ENCODE measurements at regions not wholly inside any gene's neighbourhood (a gene's known extent, or its start where the extent isn't known, plus 50 kb on each side); places are given as distances from the start of the nearest gene placed in this dataset.
A peak's percentile ranks its signal among the peaks of the same experiment; 100 is the strongest.
"Not testable (repeated sequence)": the region's sequence is repeated elsewhere in the genome, so short reads cannot be mapped to it uniquely, and the experiment has no call there.

GRCh38 chr2:52343010-52343409 is 1311.1 kb upstream of the NRXN1 start:
- no peak for DNase-seq

- no peak for DNase-seq
Measured at GRCh38 chr2:52342458-52342857, 1310.5 kb upstream of the NRXN1 start.

- DNase-seq = no peak
Measured at GRCh38 chr2:52341732-52342131, 1309.8 kb upstream of the NRXN1 start.

GRCh38 chr2:52340171-52340570 is 1308.2 kb upstream of the NRXN1 start:
- DNase-seq = no peak

- not testable (repeated sequence) for DNase-seq
Measured at GRCh38 chr2:52337786-52338185, 1305.9 kb upstream of the NRXN1 start.

GRCh38 chr2:52336951-52337350 is 1305.0 kb upstream of the NRXN1 start:
- DNase-seq = no peak

GRCh38 chr2:52335727-52336126 is 1303.8 kb upstream of the NRXN1 start:
- no peak for DNase-seq

GRCh38 chr2:52334185-52334584 is 1302.3 kb upstream of the NRXN1 start:
- no peak for DNase-seq

GRCh38 chr2:52327641-52328040 is 1295.7 kb upstream of the NRXN1 start:
- no peak for DNase-seq

GRCh38 chr2:52314231-52314630 is 1282.3 kb upstream of the NRXN1 start:
- no peak for DNase-seq

GRCh38 chr2:52312486-52312885 is 1280.6 kb upstream of the NRXN1 start:
- DNase-seq = no peak

GRCh38 chr2:52311862-52312261 is 1279.9 kb upstream of the NRXN1 start:
- DNase-seq = no peak

- no peak for DNase-seq
Measured at GRCh38 chr2:52308156-52308555, 1276.2 kb upstream of the NRXN1 start.

GRCh38 chr2:52294628-52295027 is 1262.7 kb upstream of the NRXN1 start:
- DNase-seq = no peak

GRCh38 chr2:52292801-52293200 is 1260.9 kb upstream of the NRXN1 start:
- DNase-seq = no peak

- no peak for DNase-seq
Measured at GRCh38 chr2:52289741-52290140, 1257.8 kb upstream of the NRXN1 start.

- DNase-seq = no peak
Measured at GRCh38 chr2:52288596-52288995, 1256.7 kb upstream of the NRXN1 start.

- DNase-seq = no peak
Measured at GRCh38 chr2:52269696-52270485, 1238.0 kb upstream of the NRXN1 start.

- DNase-seq = no peak
Measured at GRCh38 chr2:52264911-52265310, 1233.0 kb upstream of the NRXN1 start.

- DNase-seq = peak; percentile 88
Measured at GRCh38 chr2:52264488-52264887, 1232.6 kb upstream of the NRXN1 start.

GRCh38 chr2:52260904-52261303 is 1229.0 kb upstream of the NRXN1 start:
- DNase-seq = no peak

GRCh38 chr2:52258967-52259366 is 1227.0 kb upstream of the NRXN1 start:
- not testable (repeated sequence) for DNase-seq

- DNase-seq = no peak
Measured at GRCh38 chr2:52258038-52258437, 1226.1 kb upstream of the NRXN1 start.

- no peak for DNase-seq
Measured at GRCh38 chr2:52253416-52253980, 1221.6 kb upstream of the NRXN1 start.

GRCh38 chr2:52238782-52239181 is 1206.8 kb upstream of the NRXN1 start:
- peak; percentile 48 for DNase-seq
